ENCODE measurements at regions not wholly inside any gene's neighbourhood (a gene's known extent, or its start where the extent isn't known, plus 50 kb on each side); places are given as distances from the start of the nearest gene placed in this dataset.
"Not testable (repeated sequence)": the region's sequence is repeated elsewhere in the genome, so short reads cannot be mapped to it uniquely, and the experiment has no call there.

GRCh38 chrX:25141684-25142083 lies 125.9 kb upstream of the ARX start:
- Histone ChIP-seq H3K9me3 (ENCODE audit: control insufficient read depth, low read depth, low read length) (no peaks in the 10 kb centered on the region), H3K27ac (ENCODE audit: low read length) (no peak overlapping the region), H3K4me3 (ENCODE audit: low read length) (no peak overlapping the region), H3K9ac (ENCODE audit: low read length) (no peak overlapping the region), H3K4me1 (ENCODE audit: control insufficient read depth, low read depth, low read length) (peaks cover 9% of the 10 kb centered on the region), H3K27me3 (ENCODE audit: control insufficient read depth, insufficient read depth, low read length) (peaks cover 9% of the 10 kb centered on the region), H3K36me3 (ENCODE audit: control insufficient read depth, low read depth, low read length) (no peaks in the 10 kb centered on the region)

- Histone ChIP-seq H3K4me3 (ENCODE audit: low read length) (no peak overlapping the region), H3K36me3 (ENCODE audit: control insufficient read depth, low read depth, low read length) (no peaks in the 10 kb centered on the region), H3K4me1 (ENCODE audit: control insufficient read depth, low read depth, low read length) (peaks cover 6% of the 10 kb centered on the region), H3K9me3 (ENCODE audit: control insufficient read depth, low read depth, low read length) (no peaks in the 10 kb centered on the region), H3K27ac (ENCODE audit: low read length) (no peak overlapping the region), H3K27me3 (ENCODE audit: control insufficient read depth, insufficient read depth, low read length) (no peaks in the 10 kb centered on the region), H3K9ac (ENCODE audit: low read length) (no peak overlapping the region)
Measured at GRCh38 chrX:25131055-25131454, 115.3 kb upstream of the ARX start.

GRCh38 chrX:25130619-25131018 lies 114.9 kb upstream of the ARX start:
- no peaks in the 10 kb centered on the region for H3K27me3 ChIP-seq (ENCODE audit: control insufficient read depth, insufficient read depth, low read length)
- H3K9me3 ChIP-seq (ENCODE audit: control insufficient read depth, low read depth, low read length), result no peaks in the 10 kb centered on the region
- H3K9ac ChIP-seq (ENCODE audit: low read length), result no peak overlapping the region

GRCh38 chrX:25125483-25125882 lies 109.7 kb upstream of the ARX start:
- no peak overlapping the region for H3K27ac ChIP-seq (ENCODE audit: low read length)
- H3K27me3 ChIP-seq (ENCODE audit: control insufficient read depth, insufficient read depth, low read length), result no peaks in the 10 kb centered on the region
- no peak overlapping the region for H3K4me3 ChIP-seq (ENCODE audit: low read length)
- H3K9ac ChIP-seq (ENCODE audit: low read length), result no peak overlapping the region
- no peaks in the 10 kb centered on the region for H3K4me1 ChIP-seq (ENCODE audit: control insufficient read depth, low read depth, low read length)
- no peaks in the 10 kb centered on the region for H3K36me3 ChIP-seq (ENCODE audit: control insufficient read depth, low read depth, low read length)
- H3K9me3 ChIP-seq (ENCODE audit: control insufficient read depth, low read depth, low read length), result no peaks in the 10 kb centered on the region

More at GRCh38 chrX:25130619-25131018, 114.9 kb upstream of the ARX start:
- H3K27ac ChIP-seq (ENCODE audit: low read length), result no peak overlapping the region
- peaks cover 6% of the 10 kb centered on the region for H3K4me1 ChIP-seq (ENCODE audit: control insufficient read depth, low read depth, low read length)
- no peaks in the 10 kb centered on the region for H3K36me3 ChIP-seq (ENCODE audit: control insufficient read depth, low read depth, low read length)
- H3K4me3 ChIP-seq (ENCODE audit: low read length), result no peak overlapping the region

GRCh38 chrX:25124391-25124790 lies 108.6 kb upstream of the ARX start:
- Histone ChIP-seq H3K9me3 (ENCODE audit: control insufficient read depth, low read depth, low read length) (no peaks in the 10 kb centered on the region), H3K4me1 (ENCODE audit: control insufficient read depth, low read depth, low read length) (no peaks in the 10 kb centered on the region), H3K27me3 (ENCODE audit: control insufficient read depth, insufficient read depth, low read length) (no peaks in the 10 kb centered on the region), H3K36me3 (ENCODE audit: control insufficient read depth, low read depth, low read length) (no peaks in the 10 kb centered on the region), H3K4me3 (ENCODE audit: low read length) (no peak overlapping the region), H3K9ac (ENCODE audit: low read length) (no peak overlapping the region), H3K27ac (ENCODE audit: low read length) (no peak overlapping the region)

- Histone ChIP-seq H3K27me3 (ENCODE audit: control insufficient read depth, insufficient read depth, low read length) (no peaks in the 10 kb centered on the region), H3K4me3 (ENCODE audit: low read length) (no peak overlapping the region), H3K27ac (ENCODE audit: low read length) (no peak overlapping the region), H3K9ac (ENCODE audit: low read length) (no peak overlapping the region), H3K9me3 (ENCODE audit: control insufficient read depth, low read depth, low read length) (peaks cover 9% of the 10 kb centered on the region), H3K4me1 (ENCODE audit: control insufficient read depth, low read depth, low read length) (no peaks in the 10 kb centered on the region), H3K36me3 (ENCODE audit: control insufficient read depth, low read depth, low read length) (no peaks in the 10 kb centered on the region)
Measured at GRCh38 chrX:25112156-25112555, 96.4 kb upstream of the ARX start.

GRCh38 chrX:25108481-25108880 lies 92.7 kb upstream of the ARX start:
- H3K9me3 ChIP-seq (ENCODE audit: control insufficient read depth, low read depth, low read length), result peaks cover 9% of the 10 kb centered on the region
- no peaks in the 10 kb centered on the region for H3K27me3 ChIP-seq (ENCODE audit: control insufficient read depth, insufficient read depth, low read length)
- H3K9ac ChIP-seq (ENCODE audit: low read length), result no peak overlapping the region
- no peaks in the 10 kb centered on the region for H3K36me3 ChIP-seq (ENCODE audit: control insufficient read depth, low read depth, low read length)
- no peak overlapping the region for H3K27ac ChIP-seq (ENCODE audit: low read length)
- no peak overlapping the region for H3K4me3 ChIP-seq (ENCODE audit: low read length)
- peaks cover 15% of the 10 kb centered on the region for H3K4me1 ChIP-seq (ENCODE audit: control insufficient read depth, low read depth, low read length)

- Histone ChIP-seq H3K4me3 (ENCODE audit: low read length) (no peak overlapping the region), H3K9ac (ENCODE audit: low read length) (no peak overlapping the region), H3K36me3 (ENCODE audit: control insufficient read depth, low read depth, low read length) (no peaks in the 10 kb centered on the region), H3K27me3 (ENCODE audit: control insufficient read depth, insufficient read depth, low read length) (no peaks in the 10 kb centered on the region), H3K4me1 (ENCODE audit: control insufficient read depth, low read depth, low read length) (peaks cover 15% of the 10 kb centered on the region), H3K27ac (ENCODE audit: low read length) (no peak overlapping the region), H3K9me3 (ENCODE audit: control insufficient read depth, low read depth, low read length) (no peaks in the 10 kb centered on the region)
Measured at GRCh38 chrX:25105221-25105620, 89.5 kb upstream of the ARX start.

GRCh38 chrX:25096522-25097045 lies 80.8 kb upstream of the ARX start:
- no peaks in the 10 kb centered on the region for H3K9me3 ChIP-seq (ENCODE audit: control insufficient read depth, low read depth, low read length)
- H3K27me3 ChIP-seq (ENCODE audit: control insufficient read depth, insufficient read depth, low read length), result no peaks in the 10 kb centered on the region
- no peaks in the 10 kb centered on the region for H3K36me3 ChIP-seq (ENCODE audit: control insufficient read depth, low read depth, low read length)
- no peak overlapping the region for H3K9ac ChIP-seq (ENCODE audit: low read length)
- H3K4me1 ChIP-seq (ENCODE audit: control insufficient read depth, low read depth, low read length), result no peaks in the 10 kb centered on the region
- no peak overlapping the region for H3K4me3 ChIP-seq (ENCODE audit: low read length)
- no peak overlapping the region for H3K27ac ChIP-seq (ENCODE audit: low read length)

GRCh38 chrX:25091152-25091551 lies 75.4 kb upstream of the ARX start:
- not testable (repeated sequence) for H3K4me1 ChIP-seq (ENCODE audit: control insufficient read depth, low read depth, low read length); H3K27ac ChIP-seq (ENCODE audit: low read length); H3K27me3 ChIP-seq (ENCODE audit: control insufficient read depth, insufficient read depth, low read length); H3K4me3 ChIP-seq (ENCODE audit: low read length); H3K9ac ChIP-seq (ENCODE audit: low read length); H3K36me3 ChIP-seq (ENCODE audit: control insufficient read depth, low read depth, low read length); H3K9me3 ChIP-seq (ENCODE audit: control insufficient read depth, low read depth, low read length)

- Histone ChIP-seq H3K4me1 (ENCODE audit: control insufficient read depth, low read depth, low read length) (no peaks in the 10 kb centered on the region), H3K9me3 (ENCODE audit: control insufficient read depth, low read depth, low read length) (no peaks in the 10 kb centered on the region), H3K9ac (ENCODE audit: low read length) (no peak overlapping the region), H3K27ac (ENCODE audit: low read length) (no peak overlapping the region), H3K27me3 (ENCODE audit: control insufficient read depth, insufficient read depth, low read length) (no peaks in the 10 kb centered on the region), H3K4me3 (ENCODE audit: low read length) (no peak overlapping the region), H3K36me3 (ENCODE audit: control insufficient read depth, low read depth, low read length) (no peaks in the 10 kb centered on the region)
Measured at GRCh38 chrX:25084446-25084845, 68.7 kb upstream of the ARX start.

- H3K9me3 ChIP-seq (ENCODE audit: control insufficient read depth, low read depth, low read length), result no peaks in the 10 kb centered on the region
- no peaks in the 10 kb centered on the region for H3K27me3 ChIP-seq (ENCODE audit: control insufficient read depth, insufficient read depth, low read length)
- H3K36me3 ChIP-seq (ENCODE audit: control insufficient read depth, low read depth, low read length), result no peaks in the 10 kb centered on the region
- H3K4me3 ChIP-seq (ENCODE audit: low read length), result no peak overlapping the region
- no peak overlapping the region for H3K27ac ChIP-seq (ENCODE audit: low read length)
- H3K4me1 ChIP-seq (ENCODE audit: control insufficient read depth, low read depth, low read length), result no peaks in the 10 kb centered on the region
- H3K9ac ChIP-seq (ENCODE audit: low read length), result no peak overlapping the region
Measured at GRCh38 chrX:25083661-25084060, 67.9 kb upstream of the ARX start.
